K562 (cell line): ENCODE measurements at regions not wholly inside any gene's neighbourhood (a gene's known extent, or its start where the extent isn't known, plus 50 kb on each side); places are given as distances from the start of the nearest gene placed in this dataset.

Experiments used
- CEBPZ ChIP-seq: fragments of 150-350 bp; IDR thresholded peaks from 2 replicates; pipeline ENCODE4 v1.6.1; 2014; ENCODE audit warnings: low read depth, mild to moderate bottlenecking, low read length, borderline replicate concordance
- KAT7 ChIP-seq: sonication (generic); formaldehyde crosslinking; IDR thresholded peaks from 2 replicates; pipeline ENCODE4 v1.8.0; 2022; ENCODE audit warnings: missing genetic modification reagents, mild to moderate bottlenecking, borderline replicate concordance
- PBX2 ChIP-seq, 2 experiments: IDR thresholded peaks in 1 of 2; conservative IDR thresholded peaks in 1 of 2; 2 replicates each; pipeline ENCODE4 v1.6.1; 2016; ENCODE audit warnings: low read depth in 2 of 2, mild to moderate bottlenecking in 1 of 2, missing compliant biosample characterization in 1 of 2, missing genetic modification characterization in 1 of 2, moderate library complexity in 1 of 2

- TF ChIP-seq KAT7 (no peak), PBX2 (CRISPR knock-in tag; IDR thresholded peaks at IDR 0.05; ENCODE audit: low read depth) (no peak), PBX2 (tag; conservative IDR thresholded peaks at IDR 0.05; ENCODE audit: low read depth) (no peak), CEBPZ (no peak)
These were observed 1609.3 kb upstream of the ZEB2 start for GRCh38 chr2:146129231-146129630.
